ENCODE measurements at regions not wholly inside any gene's neighbourhood (a gene's known extent, or its start where the extent isn't known, plus 50 kb on each side); places are given as distances from the start of the nearest gene placed in this dataset.
"Not testable (repeated sequence)": the region's sequence is repeated elsewhere in the genome, so short reads cannot be mapped to it uniquely, and the experiment has no call there.

- not testable (repeated sequence) for TF ChIP-seq CTCF (IDR thresholded peaks at IDR 0.05; ENCODE audit: insufficient read depth, low read length, poor library complexity, severe bottlenecking); EZH2phosphoT487 (conservative IDR thresholded peaks at IDR 0.05; ENCODE audit: low read length)
These were observed 88.6 kb upstream of the LRFN5 start for GRCh38 chr14:41518030-41518429.
